Islet of Langerhans (tissue), 1 donor: ENCODE measurements at regions not wholly inside any gene's neighbourhood (a gene's known extent, or its start where the extent isn't known, plus 50 kb on each side); places are given as distances from the start of the nearest gene placed in this dataset.

ENCODE experiments used
- FAIRE-seq: peaks from one replicate; lab custom pipeline; 2011; peaks lifted over from hg19 to GRCh38; lab: Jason Lieb, UNC

DNA sequence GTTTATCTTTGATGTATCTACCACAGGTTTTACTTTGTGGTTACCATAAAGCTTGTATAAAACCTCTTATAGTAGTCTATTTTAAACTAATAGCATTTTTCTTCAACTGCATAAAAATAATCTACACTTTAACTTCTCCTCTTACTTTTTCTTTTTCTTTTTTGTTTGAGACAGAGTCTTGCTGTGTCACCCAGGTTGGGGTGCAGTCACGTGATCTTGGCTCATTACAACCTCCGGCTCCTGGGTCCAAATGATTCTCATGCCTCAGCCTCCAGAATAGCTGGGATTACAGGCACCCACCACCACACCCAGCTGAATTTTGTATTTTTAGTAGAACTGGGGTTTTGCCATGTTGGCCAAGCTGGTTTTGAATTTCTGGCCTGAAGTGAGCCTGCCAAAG, 53.4 kb upstream of the ZKSCAN2 start:
- FAIRE-seq = no peak
